Activated CD4-positive, alpha-beta memory T cell treated with anti-CD3 and anti-CD28 coated beads for 36 hours (primary cell): ENCODE measurements at regions not wholly inside any gene's neighbourhood (a gene's known extent, or its start where the extent isn't known, plus 50 kb on each side); places are given as distances from the start of the nearest gene placed in this dataset.

Experiments
- CTCF ChIA-PET: fragments of 350-600 bp; sonication (Branson Sonifier 250); formaldehyde crosslinking; loops from one replicate; lab custom pipeline; 2021; ENCODE audit warnings: antibody characterized with exemption, inconsistent platforms; lab: Charles Lee
- POLR2A ChIA-PET: fragments of 350-600 bp; sonication (Branson Sonifier 250); formaldehyde crosslinking; loops from one replicate; lab custom pipeline; 2021; ENCODE audit warnings: antibody characterized with exemption; lab: Charles Lee
- DNase-seq: peaks from one replicate; pipeline ENCODE4 v3.0.0-alpha.2; 2020
- H3K27ac Mint-ChIP-seq: one replicate; pipeline ENCODE4 v1.8.0; 2021; ENCODE audit warnings: mixed read lengths
- H3K27me3 Mint-ChIP-seq: one replicate; pipeline ENCODE4 v1.8.0; 2021; ENCODE audit warnings: mixed read lengths
- H3K36me3 Mint-ChIP-seq: one replicate; pipeline ENCODE4 v1.8.0; 2021; ENCODE audit warnings: mixed read lengths
- H3K4me1 Mint-ChIP-seq: one replicate; pipeline ENCODE4 v1.8.0; 2021; ENCODE audit warnings: low read depth, mixed read lengths
- H3K4me3 Mint-ChIP-seq: one replicate; pipeline ENCODE4 v1.8.0; 2021; ENCODE audit warnings: mild to moderate bottlenecking, mixed read lengths
- H3K9me3 Mint-ChIP-seq: one replicate; pipeline ENCODE4 v1.8.0; 2021; ENCODE audit warnings: mixed read lengths
- intact Hi-C: fragments of 100-400 bp; cut with micrococcal nuclease; formaldehyde crosslinking; loops from one replicate; pipeline ENCODE4 v1.15.1; 2023

DNA sequence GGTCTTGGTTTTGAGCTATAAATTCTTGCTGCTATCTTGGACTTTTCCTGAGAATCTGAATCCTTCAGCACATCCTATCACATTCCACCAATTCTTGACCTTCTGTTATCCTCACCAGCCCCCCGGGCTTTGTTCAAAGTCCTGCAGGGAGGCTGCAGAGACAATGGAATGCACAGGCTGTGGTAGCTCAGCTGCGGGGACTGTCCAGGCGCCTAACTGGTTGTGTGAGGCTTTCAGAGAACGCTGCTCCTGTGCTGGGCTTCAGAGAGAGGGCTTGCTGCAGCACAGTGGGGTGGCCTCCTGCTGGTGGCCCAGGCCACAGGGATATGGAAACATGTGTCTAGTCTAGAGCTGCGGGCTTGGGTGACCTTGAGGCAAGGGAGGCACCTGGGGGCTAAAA is 196.3 kb upstream of the GATB start:
- H3K9me3 Mint-ChIP-seq = no peaks in the 10 kb centered on the region
- intact Hi-C loops = no loop called here
- no peak overlapping the region for H3K4me3 Mint-ChIP-seq
- no peaks in the 10 kb centered on the region for H3K36me3 Mint-ChIP-seq
- POLR2A ChIA-PET = no interaction called here
- DNase-seq = no peak
- no peaks in the 10 kb centered on the region for H3K4me1 Mint-ChIP-seq
- CTCF ChIA-PET = interaction anchor here (1.4 kb wide), 1 partner anchor 155 kb away, joined by 4 read pairs; no protein-coding TSS in a partner anchor
- H3K27me3 Mint-ChIP-seq = no peaks in the 10 kb centered on the region
- H3K27ac Mint-ChIP-seq = no peak overlapping the region

DNA sequence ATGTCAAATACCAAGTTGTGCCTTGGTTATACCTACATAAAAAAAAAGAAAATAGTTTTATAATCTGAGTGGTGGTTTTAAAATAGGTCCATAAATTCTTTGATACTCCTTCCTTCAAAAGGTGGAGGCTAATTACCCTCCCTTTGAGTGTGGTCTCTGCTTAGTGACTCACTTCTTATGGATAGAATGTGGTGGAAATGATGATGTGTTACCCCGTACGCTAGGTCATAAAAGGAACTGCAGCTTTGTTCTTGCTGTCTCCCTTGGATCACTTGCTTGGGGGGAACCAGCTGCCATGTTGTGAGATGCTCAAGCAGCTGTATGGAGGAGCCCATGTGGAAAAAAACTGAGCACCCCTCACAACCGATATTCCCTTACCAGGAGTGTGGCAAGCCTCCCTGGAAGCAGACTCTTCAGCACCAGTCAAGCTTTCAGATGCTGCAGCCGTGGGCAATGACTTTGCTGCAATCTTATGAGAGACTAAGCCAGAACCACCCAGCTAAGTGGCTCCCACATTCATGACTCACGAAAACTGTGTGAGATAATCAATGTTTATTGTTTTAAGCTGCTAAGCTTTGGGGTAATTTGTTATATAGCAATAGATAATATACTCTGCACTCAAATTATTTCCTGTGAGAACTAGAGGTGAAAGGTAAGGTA is 195.0 kb upstream of the GATB start:
- Mint-ChIP-seq H3K36me3 (no peaks in the 10 kb centered on the region), H3K4me1 (no peaks in the 10 kb centered on the region), H3K27me3 (no peaks in the 10 kb centered on the region), H3K27ac (no peak overlapping the region), H3K9me3 (no peaks in the 10 kb centered on the region), H3K4me3 (no peak overlapping the region)
- intact Hi-C loops = no loop called here
- ChIA-PET CTCF (no interaction called here), POLR2A (no interaction called here)
- no peak for DNase-seq

DNA sequence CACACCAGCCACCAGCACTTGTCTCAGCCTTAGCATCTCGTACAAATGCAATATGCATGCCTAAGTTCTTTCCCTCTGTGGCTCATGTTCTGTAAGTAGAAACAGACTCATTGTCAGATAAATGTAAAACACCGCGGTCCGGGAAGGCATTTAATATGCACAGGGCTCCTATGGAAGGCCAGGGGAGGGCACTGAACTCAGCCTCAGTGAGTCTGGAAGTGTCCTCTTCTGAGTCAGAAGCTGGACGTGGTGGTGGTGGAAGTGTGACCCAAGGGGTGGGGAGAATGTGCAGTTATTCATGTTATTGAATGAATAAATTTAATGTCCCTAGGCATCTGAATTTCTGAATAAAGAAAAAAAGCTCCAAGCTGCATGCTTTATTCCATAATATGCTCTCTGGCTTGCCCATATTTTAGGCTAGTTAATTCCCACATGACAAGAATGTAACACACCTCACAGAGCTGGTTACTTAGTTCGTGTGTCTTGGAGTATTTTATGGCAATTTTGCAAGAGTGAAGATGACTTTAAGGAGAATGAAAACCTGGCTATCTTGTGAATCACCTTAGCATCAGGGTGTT is 193.1 kb upstream of the GATB start:
- ChIA-PET POLR2A (no interaction called here), CTCF (no interaction called here)
- H3K9me3 Mint-ChIP-seq = no peaks in the 10 kb centered on the region
- DNase-seq = no peak
- H3K36me3 Mint-ChIP-seq = no peaks in the 10 kb centered on the region
- H3K4me1 Mint-ChIP-seq = no peaks in the 10 kb centered on the region
- intact Hi-C loops = no loop called here
- H3K4me3 Mint-ChIP-seq = no peak overlapping the region
- no peaks in the 10 kb centered on the region for H3K27me3 Mint-ChIP-seq
- H3K27ac Mint-ChIP-seq = no peak overlapping the region

DNA sequence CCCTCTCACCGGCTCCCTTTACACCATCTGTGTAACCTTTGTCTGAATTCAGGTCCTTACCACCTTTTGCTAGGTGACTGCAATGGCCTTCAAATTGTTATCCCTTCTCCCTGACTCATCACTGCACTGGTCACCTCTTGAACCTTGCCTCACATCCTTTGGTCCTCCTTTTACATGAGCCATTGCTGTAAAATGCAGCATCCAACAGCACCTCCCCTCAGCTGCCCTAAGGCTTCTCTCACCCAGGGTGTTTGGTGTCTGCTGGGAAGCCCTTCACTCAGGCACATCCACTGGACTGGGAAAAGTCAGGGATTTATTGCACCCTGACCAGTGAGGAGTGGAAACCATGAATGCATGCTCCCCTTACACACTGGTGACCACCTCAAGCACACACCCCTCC is 192.5 kb upstream of the GATB start:
- H3K36me3 Mint-ChIP-seq = no peaks in the 10 kb centered on the region
- intact Hi-C loops = no loop called here
- H3K9me3 Mint-ChIP-seq = no peaks in the 10 kb centered on the region
- no peaks in the 10 kb centered on the region for H3K4me1 Mint-ChIP-seq
- H3K4me3 Mint-ChIP-seq = no peak overlapping the region
- H3K27me3 Mint-ChIP-seq = no peaks in the 10 kb centered on the region
- H3K27ac Mint-ChIP-seq = no peak overlapping the region
- ChIA-PET CTCF (no interaction called here), POLR2A (no interaction called here)
- no peak for DNase-seq

DNA sequence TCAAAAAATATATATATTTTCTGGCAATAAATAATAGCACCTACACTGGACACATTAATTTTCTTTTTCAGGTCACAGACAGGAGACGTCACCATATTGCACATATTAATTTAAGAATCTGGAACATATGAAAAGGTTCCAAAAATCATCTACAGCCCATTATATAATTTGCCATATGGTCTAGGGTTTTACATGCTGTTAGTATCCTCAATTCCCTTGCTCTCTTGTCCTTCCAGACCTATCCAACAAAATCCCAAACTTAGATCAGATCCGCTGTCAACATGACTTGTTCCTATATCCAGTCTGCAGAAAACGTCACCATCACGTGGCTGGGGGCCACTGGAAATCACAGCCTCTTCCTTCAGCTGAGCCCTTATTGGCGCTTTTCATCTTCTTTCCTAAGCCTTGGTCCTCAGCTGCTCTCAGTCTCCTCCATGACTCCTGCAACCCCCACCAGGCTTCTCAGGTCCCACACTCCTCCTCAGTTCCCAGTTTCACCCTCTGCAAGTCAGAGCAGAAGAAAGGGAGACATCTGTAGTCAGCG is 192.0 kb upstream of the GATB start:
- POLR2A ChIA-PET = no interaction called here
- Mint-ChIP-seq H3K27ac (no peak overlapping the region), H3K27me3 (no peaks in the 10 kb centered on the region), H3K4me3 (no peak overlapping the region), H3K9me3 (peaks cover 3% of the 10 kb centered on the region), H3K36me3 (peaks cover 2% of the 10 kb centered on the region), H3K4me1 (no peaks in the 10 kb centered on the region)
- CTCF ChIA-PET = no interaction called here
- intact Hi-C loops = no loop called here
- no peak for DNase-seq

DNA sequence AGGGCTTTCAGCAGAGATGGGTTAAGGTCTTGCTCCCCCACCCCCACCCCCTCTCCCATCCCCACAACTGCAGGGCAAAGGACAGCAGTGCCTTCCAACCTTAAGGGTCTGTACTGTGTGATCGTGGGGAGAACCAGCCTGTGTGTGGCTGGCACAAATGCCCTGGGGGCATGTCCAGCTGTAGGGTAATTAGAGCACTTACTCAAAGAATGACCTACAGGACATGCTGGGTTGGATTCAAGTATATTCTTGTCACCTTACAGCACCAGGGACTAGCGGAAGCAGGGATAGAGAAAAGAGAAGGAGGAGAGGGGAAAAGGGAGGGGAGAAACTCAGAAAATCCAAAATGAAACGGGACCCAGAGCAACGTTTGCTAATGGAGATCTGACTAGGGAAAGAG is 191.3 kb upstream of the GATB start:
- intact Hi-C loops = no loop called here
- Mint-ChIP-seq H3K4me3 (no peak overlapping the region), H3K4me1 (no peaks in the 10 kb centered on the region), H3K27ac (no peak overlapping the region), H3K27me3 (no peaks in the 10 kb centered on the region), H3K36me3 (peaks cover 7% of the 10 kb centered on the region), H3K9me3 (peaks cover 10% of the 10 kb centered on the region)
- no peak for DNase-seq
- POLR2A ChIA-PET = no interaction called here
- CTCF ChIA-PET = no interaction called here

DNA sequence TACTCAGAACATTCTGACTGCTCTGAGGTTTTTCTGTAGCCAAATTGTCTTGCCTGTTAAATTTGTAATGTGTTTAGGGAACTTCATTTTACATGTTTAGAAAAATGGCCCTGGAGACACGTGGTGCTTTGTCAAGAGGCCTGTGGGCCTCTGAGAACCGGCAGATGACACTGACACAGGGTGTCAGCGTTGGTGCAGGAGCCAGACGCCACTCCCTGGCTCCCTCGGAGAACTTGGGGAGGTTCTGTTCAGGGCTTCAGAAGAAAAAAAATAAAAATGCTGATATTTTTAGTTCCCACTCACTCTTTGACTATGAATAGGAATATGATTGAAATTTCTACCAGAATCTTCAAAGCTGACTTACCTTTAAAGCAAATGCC is 190.9 kb upstream of the GATB start:
- CTCF ChIA-PET = no interaction called here
- intact Hi-C loops = no loop called here
- DNase-seq = no peak
- peaks cover 14% of the 10 kb centered on the region for H3K9me3 Mint-ChIP-seq
- no peaks in the 10 kb centered on the region for H3K4me1 Mint-ChIP-seq
- H3K27me3 Mint-ChIP-seq = no peaks in the 10 kb centered on the region
- H3K4me3 Mint-ChIP-seq = no peak overlapping the region
- no peak overlapping the region for H3K27ac Mint-ChIP-seq
- POLR2A ChIA-PET = no interaction called here
- H3K36me3 Mint-ChIP-seq = peaks cover 11% of the 10 kb centered on the region

DNA sequence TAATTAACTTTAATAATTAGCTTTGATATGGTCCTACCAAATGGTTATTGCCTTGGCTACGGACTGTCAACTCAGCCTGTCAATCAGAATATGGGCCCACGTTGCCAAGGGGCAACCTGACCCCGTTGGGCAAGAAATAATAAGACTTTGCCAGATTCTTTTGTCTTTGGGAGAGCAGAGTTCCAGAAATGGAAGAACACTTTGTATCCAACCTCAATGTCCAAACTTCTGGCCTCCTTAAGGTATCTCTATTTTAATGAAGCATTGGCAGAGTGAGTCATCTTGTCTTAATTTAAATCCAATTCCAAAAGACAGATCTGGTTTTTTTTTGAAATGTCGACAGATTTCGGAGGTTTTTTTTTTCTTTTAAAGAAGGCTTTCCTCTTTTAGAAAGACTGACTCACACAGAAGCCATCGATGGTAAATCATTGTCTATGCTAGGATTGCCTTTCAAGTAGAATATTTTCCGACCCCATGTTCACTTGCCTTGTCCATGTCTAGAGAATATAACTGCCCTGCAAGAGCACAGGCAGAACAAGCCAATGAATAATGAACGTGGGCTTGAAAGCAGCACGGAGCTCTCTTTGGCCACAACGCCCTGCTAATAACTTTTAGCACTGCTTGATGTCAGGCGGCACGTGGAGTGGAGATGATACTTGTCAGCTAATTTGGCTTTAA is 190.3 kb upstream of the GATB start:
- Mint-ChIP-seq H3K4me3 (no peak overlapping the region), H3K27me3 (no peaks in the 10 kb centered on the region), H3K4me1 (no peaks in the 10 kb centered on the region), H3K27ac (no peak overlapping the region), H3K36me3 (peaks cover 16% of the 10 kb centered on the region), H3K9me3 (peaks cover 20% of the 10 kb centered on the region)
- ChIA-PET CTCF (no interaction called here), POLR2A (no interaction called here)
- intact Hi-C loops = no loop called here
- DNase-seq = no peak

DNA sequence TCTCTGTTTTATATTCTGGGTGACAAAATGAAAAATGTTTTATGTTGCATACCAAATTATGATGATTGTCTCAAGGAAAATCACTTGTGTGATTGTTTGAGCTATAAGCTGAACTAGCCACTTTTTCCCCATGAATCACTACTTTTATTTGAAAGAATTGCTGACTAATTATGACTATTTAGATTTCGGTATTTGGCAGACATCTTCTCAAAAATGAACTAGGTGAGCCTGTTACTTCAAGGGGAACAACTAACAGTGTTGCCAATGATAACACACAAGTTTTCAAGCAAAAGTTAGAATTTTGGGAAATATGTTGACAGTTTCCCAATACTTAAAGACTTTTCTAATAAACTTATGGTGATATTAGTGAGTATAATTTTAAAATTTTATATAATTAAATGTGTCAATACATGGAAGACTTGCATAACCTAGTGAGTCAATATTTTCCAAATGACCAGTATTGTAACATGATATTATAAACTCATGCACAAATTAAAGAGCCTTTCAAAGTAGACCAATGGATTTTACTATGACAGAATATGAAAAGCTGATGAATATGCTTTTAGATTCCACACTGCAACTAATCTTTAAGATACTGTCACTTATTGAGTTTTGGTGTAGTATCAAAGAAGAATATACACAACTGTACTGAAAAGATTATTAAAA is 187.7 kb upstream of the GATB start:
- DNase-seq = no peak
- H3K4me1 Mint-ChIP-seq = no peaks in the 10 kb centered on the region
- ChIA-PET CTCF (no interaction called here), POLR2A (no interaction called here)
- intact Hi-C loops = no loop called here
- H3K36me3 Mint-ChIP-seq = peaks cover 21% of the 10 kb centered on the region
- H3K27me3 Mint-ChIP-seq = no peaks in the 10 kb centered on the region
- no peak overlapping the region for H3K27ac Mint-ChIP-seq
- peaks cover 26% of the 10 kb centered on the region for H3K9me3 Mint-ChIP-seq
- H3K4me3 Mint-ChIP-seq = no peak overlapping the region

DNA sequence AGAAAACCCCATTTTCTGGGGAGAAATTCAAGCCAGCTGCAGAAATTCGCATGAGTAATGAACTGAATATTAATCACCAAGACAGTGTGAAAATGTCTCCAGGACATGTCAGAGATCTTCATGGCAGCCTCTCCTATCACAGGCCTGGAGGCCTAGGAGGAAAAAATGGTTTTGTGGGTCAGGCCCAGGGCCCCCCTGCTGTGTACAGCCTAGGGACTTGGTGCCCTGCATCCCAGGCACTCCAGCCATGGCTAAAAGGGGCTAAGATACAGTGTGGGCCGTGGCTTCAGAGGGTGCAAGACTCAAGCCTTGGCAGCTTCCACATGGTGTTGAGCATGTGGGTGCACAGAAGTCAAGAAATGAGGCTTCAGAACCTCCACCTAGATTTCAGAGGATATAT is 185.9 kb upstream of the GATB start:
- no peak overlapping the region for H3K27ac Mint-ChIP-seq
- ChIA-PET CTCF (no interaction called here), POLR2A (no interaction called here)

DNA sequence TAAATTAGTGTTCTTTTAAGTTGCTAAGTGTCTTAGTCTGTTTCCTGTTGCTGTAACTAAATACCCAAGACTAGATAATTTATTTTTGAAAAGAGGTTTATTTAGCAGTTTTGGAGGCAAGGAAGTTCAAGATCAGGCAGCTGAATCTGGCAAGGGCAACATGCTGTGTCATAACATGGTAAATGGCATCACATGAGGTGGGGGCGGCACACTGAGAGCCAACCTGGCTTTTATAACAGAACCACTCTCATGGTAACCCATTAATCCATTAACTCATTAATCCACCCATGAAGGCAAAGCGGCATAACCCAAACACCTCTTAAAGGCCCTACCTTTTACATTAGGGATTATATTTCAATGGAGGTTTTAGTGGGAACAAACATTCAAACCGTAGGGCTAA is 182.2 kb upstream of the GATB start:
- Mint-ChIP-seq H3K9me3 (peaks cover 42% of the 10 kb centered on the region), H3K27ac (no peak overlapping the region), H3K4me3 (no peak overlapping the region), H3K27me3 (no peaks in the 10 kb centered on the region), H3K36me3 (peaks cover 26% of the 10 kb centered on the region), H3K4me1 (peaks cover 14% of the 10 kb centered on the region)
- POLR2A ChIA-PET = no interaction called here
- intact Hi-C loops = no loop called here
- CTCF ChIA-PET = no interaction called here
- no peak for DNase-seq

More for the DNA sequence above, 185.9 kb upstream of the GATB start:
- DNase-seq = no peak
- no peaks in the 10 kb centered on the region for H3K27me3 Mint-ChIP-seq
- peaks cover 34% of the 10 kb centered on the region for H3K9me3 Mint-ChIP-seq
- H3K4me3 Mint-ChIP-seq = no peak overlapping the region
- no peaks in the 10 kb centered on the region for H3K4me1 Mint-ChIP-seq
- intact Hi-C loops = no loop called here
- H3K36me3 Mint-ChIP-seq = peaks cover 21% of the 10 kb centered on the region

DNA sequence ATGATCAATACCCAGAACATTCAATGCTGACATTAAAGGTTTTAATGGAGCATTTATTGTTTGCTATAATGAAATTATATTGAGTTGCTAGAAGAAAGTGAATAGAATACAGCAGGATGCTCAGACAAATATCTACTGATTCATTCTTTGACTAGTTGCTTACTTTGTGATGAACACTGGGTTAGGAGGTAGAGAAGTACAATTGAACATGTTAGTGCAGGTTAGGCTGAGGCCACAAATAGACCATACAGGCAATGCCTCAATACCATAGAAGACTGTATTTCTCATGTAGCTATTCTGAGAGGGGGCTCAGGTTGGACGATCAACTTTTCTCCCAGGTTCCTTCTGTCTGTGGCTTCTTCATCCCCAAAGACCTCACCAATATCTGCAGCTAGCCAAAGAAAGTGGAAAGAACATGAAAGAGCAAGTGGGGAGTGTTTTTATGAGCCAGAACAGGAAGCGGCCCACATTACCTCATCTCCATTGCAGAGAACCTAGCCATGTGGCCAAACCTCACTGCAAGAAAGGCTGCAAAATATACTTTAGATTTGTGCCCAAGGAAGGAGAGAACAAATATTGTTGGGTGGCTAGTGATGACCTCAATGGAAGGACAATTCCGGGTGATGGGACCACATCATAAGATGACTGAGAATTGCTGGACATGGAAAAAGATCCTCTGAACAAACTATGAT is 180.3 kb upstream of the GATB start:
- Mint-ChIP-seq H3K4me1 (peaks cover 14% of the 10 kb centered on the region), H3K36me3 (peaks cover 10% of the 10 kb centered on the region), H3K9me3 (peaks cover 23% of the 10 kb centered on the region), H3K27ac (no peak overlapping the region), H3K27me3 (no peaks in the 10 kb centered on the region), H3K4me3 (no peak overlapping the region)
- no peak for DNase-seq
- POLR2A ChIA-PET = no interaction called here
- CTCF ChIA-PET = no interaction called here
- intact Hi-C loops = no loop called here
